Calu3 (cell line): ENCODE measurements at regions not wholly inside any gene's neighbourhood (a gene's known extent, or its start where the extent isn't known, plus 50 kb on each side); places are given as distances from the start of the nearest gene placed in this dataset.
A peak's percentile ranks its signal among the peaks of the same experiment; 100 is the strongest.
"Not testable (repeated sequence)": the region's sequence is repeated elsewhere in the genome, so short reads cannot be mapped to it uniquely, and the experiment has no call there.

Source experiments
- BruUV-seq: library from RNA; stranded (reverse); fragments of 400-500 nt; replicated peaks from 2 replicates; lab custom pipeline; 2021; lab: Mats Ljungman, UMichigan
- CTCF ChIA-PET: fragments of 300-600 bp; sonication (Branson Sonifier 250); formaldehyde crosslinking; loops from one replicate; lab custom pipeline; 2022; ENCODE audit warnings: antibody characterized with exemption; lab: Charles Lee
- DNase-seq: peaks from one replicate; pipeline ENCODE4 v3.0.0; 2022
- H3K27ac Mint-ChIP-seq: one replicate; pipeline ENCODE4 v1.8.0; 2022; ENCODE audit warnings: mixed read lengths; ENCODE audit not compliant: unreplicated experiment
- H3K27me3 Mint-ChIP-seq: one replicate; pipeline ENCODE4 v1.8.0; 2022; ENCODE audit warnings: mixed read lengths; ENCODE audit not compliant: unreplicated experiment
- H3K36me3 Mint-ChIP-seq: one replicate; pipeline ENCODE4 v1.8.0; 2022; ENCODE audit warnings: mild to moderate bottlenecking, moderate library complexity, mixed read lengths; ENCODE audit not compliant: insufficient read depth, unreplicated experiment
- H3K4me1 Mint-ChIP-seq: one replicate; pipeline ENCODE4 v1.8.0; 2022; ENCODE audit warnings: mild to moderate bottlenecking, low read depth, mixed read lengths; ENCODE audit not compliant: unreplicated experiment
- H3K4me3 Mint-ChIP-seq: one replicate; pipeline ENCODE4 v1.8.0; 2022; ENCODE audit warnings: mild to moderate bottlenecking, low read depth, moderate library complexity, mixed read lengths; ENCODE audit not compliant: unreplicated experiment
- H3K9me3 Mint-ChIP-seq: one replicate; pipeline ENCODE4 v1.8.0; 2022; ENCODE audit warnings: low read depth, mixed read lengths; ENCODE audit not compliant: unreplicated experiment
- intact Hi-C: fragments of 100-400 bp; cut with micrococcal nuclease; formaldehyde crosslinking; loops from one replicate; pipeline ENCODE4 v1.10.0; 2022; ENCODE audit not compliant: unreplicated experiment
- TF ChIP-seq, protein P1 (sequence below): fragments of 200-600 bp; IDR thresholded peaks from one replicate; pipeline ENCODE4 v1.8.0; 2022; ENCODE audit warnings: antibody characterized with exemption; ENCODE audit not compliant: unreplicated experiment

DNA sequence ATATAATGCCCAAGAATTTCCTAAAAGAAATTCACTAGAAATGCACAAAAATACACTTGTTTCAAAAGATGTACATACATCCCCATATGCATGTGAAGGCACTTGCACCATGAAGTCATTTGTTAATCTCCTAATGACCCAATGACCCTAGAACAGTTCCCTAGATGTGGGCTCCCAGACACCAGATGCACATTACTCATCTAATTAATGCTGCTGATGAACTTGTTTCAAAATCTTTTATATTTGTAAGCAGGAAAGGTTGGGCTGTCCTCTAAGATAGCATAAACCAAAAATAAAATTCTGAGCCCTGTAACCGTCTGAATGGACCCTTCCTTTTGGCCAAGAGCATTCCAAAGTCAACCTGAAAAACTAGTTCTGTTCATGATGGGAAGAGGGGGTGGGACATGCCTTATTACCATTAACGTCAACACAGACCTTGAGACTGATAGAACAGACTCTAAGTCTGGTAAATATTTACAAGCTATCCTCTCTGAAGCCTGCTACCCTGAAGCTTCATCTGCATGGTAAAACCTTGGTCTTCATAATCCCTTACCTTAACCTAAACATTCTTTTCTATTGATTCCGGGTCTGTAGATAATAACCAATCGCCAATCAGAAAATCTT is 91.0 kb upstream of the DAPK1 start:
- no peaks in the 10 kb centered on the region for H3K9me3 Mint-ChIP-seq
- peak overlapping the region; percentile 98 for H3K27ac Mint-ChIP-seq
- DNase-seq, result peak; percentile 29
- H3K27me3 Mint-ChIP-seq, result no peaks in the 10 kb centered on the region
- H3K4me3 Mint-ChIP-seq, result peak overlapping the region; percentile 19
- H3K4me1 Mint-ChIP-seq, result peaks cover 55% of the 10 kb centered on the region
- TF ChIP-seq, protein P1, sequence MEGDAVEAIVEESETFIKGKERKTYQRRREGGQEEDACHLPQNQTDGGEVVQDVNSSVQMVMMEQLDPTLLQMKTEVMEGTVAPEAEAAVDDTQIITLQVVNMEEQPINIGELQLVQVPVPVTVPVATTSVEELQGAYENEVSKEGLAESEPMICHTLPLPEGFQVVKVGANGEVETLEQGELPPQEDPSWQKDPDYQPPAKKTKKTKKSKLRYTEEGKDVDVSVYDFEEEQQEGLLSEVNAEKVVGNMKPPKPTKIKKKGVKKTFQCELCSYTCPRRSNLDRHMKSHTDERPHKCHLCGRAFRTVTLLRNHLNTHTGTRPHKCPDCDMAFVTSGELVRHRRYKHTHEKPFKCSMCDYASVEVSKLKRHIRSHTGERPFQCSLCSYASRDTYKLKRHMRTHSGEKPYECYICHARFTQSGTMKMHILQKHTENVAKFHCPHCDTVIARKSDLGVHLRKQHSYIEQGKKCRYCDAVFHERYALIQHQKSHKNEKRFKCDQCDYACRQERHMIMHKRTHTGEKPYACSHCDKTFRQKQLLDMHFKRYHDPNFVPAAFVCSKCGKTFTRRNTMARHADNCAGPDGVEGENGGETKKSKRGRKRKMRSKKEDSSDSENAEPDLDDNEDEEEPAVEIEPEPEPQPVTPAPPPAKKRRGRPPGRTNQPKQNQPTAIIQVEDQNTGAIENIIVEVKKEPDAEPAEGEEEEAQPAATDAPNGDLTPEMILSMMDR, result no peak
- CTCF ChIA-PET, result interaction anchor here (0.5 to 1.1 kb wide), 2 partner anchors 22 to 61 kb away, joined by 3 to 4 read pairs; no protein-coding TSS in a partner anchor
- intact Hi-C loops, result loop anchor here (1.0 to 5.0 kb wide), 3 partner anchors 34 to 92 kb away; no protein-coding TSS in a partner anchor
- no TSS peak for BruUV-seq
- H3K36me3 Mint-ChIP-seq, result peaks cover 26% of the 10 kb centered on the region

- H3K9me3 Mint-ChIP-seq, H3K27me3 Mint-ChIP-seq, CTCF ChIA-PET, BruUV-seq, DNase-seq, H3K4me3 Mint-ChIP-seq, intact Hi-C loops, H3K27ac Mint-ChIP-seq: not testable (repeated sequence)
- Mint-ChIP-seq H3K4me1 (peaks cover 54% of the 10 kb centered on the region), H3K36me3 (peaks cover 24% of the 10 kb centered on the region)
These were observed 87.3 kb upstream of the DAPK1 start for GRCh38 chr9:87410047-87411005.

DNA sequence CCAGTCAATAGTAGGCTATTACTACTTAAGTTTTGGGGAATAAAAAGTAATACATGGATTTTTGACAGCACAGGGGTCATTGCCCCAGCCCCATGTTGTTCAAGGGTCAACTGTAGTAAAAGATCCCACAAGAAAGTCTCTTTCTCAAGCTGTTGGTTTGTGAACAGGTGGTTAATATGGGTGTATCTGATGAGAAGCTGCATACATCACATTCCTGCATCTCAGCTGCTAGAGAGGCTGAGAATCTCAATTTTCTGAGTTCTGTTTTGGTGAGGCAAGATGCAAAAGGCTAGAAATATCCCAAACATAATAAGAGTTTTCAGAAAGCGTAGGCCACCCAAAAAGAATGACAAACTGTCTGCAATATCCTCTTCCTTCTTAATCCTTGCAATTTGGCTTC is 76.8 kb upstream of the DAPK1 start:
- CTCF ChIA-PET, result no interaction called here
- no peak overlapping the region for H3K27ac Mint-ChIP-seq
- DNase-seq, result no peak
- H3K4me3 Mint-ChIP-seq, result no peak overlapping the region
- TF ChIP-seq, protein P1, result no peak
- H3K9me3 Mint-ChIP-seq, result peaks cover 5% of the 10 kb centered on the region
- no TSS peak for BruUV-seq
- H3K36me3 Mint-ChIP-seq, result no peaks in the 10 kb centered on the region
- H3K4me1 Mint-ChIP-seq, result peaks cover 14% of the 10 kb centered on the region
- no peaks in the 10 kb centered on the region for H3K27me3 Mint-ChIP-seq
- intact Hi-C loops, result no loop called here

- peaks cover 14% of the 10 kb centered on the region for H3K4me1 Mint-ChIP-seq
- H3K36me3 Mint-ChIP-seq, result no peaks in the 10 kb centered on the region
- TF ChIP-seq, protein P1, result no peak
- no TSS peak for BruUV-seq
- no peak overlapping the region for H3K4me3 Mint-ChIP-seq
- H3K27ac Mint-ChIP-seq, result no peak overlapping the region
- H3K27me3 Mint-ChIP-seq, result no peaks in the 10 kb centered on the region
- CTCF ChIA-PET, result no interaction called here
- intact Hi-C loops, result loop anchor here (2.0 kb wide), 1 partner anchor 85 kb away; no protein-coding TSS in a partner anchor
- no peak for DNase-seq
- peaks cover 8% of the 10 kb centered on the region for H3K9me3 Mint-ChIP-seq
These were observed 75.9 kb upstream of the DAPK1 start for GRCh38 chr9:87421734-87422133.
